B cell (primary cell): ENCODE measurements at regions not wholly inside any gene's neighbourhood (a gene's known extent, or its start where the extent isn't known, plus 50 kb on each side); places are given as distances from the start of the nearest gene placed in this dataset.

Source experiments
- ATAC-seq: fragments of 200-7000 bp; cut with Tn5 transposase; one replicate; pipeline ENCODE4 v1.10.0; 2021; ENCODE audit warnings: low read depth, mild to moderate bottlenecking, moderate number of reproducible peaks, moderate library complexity
- CTCF ChIA-PET: fragments of 350-600 bp; sonication (Branson Sonifier 250); formaldehyde crosslinking; loops from one replicate; lab custom pipeline; 2021; ENCODE audit warnings: antibody characterized with exemption, inconsistent platforms; lab: Charles Lee
- POLR2A ChIA-PET: fragments of 350-600 bp; sonication (Branson Sonifier 250); formaldehyde crosslinking; loops from one replicate; lab custom pipeline; 2021; ENCODE audit warnings: antibody characterized with exemption; lab: Charles Lee
- DNase-seq: peaks from one replicate; pipeline ENCODE4 v3.0.0; 2013
- H2AFZ ChIP-seq: 2 replicates; pipeline ENCODE4 v1.6.1; 2012; ENCODE audit warnings: mild to moderate bottlenecking, low read depth, low read length; ENCODE audit not compliant: insufficient read depth, poor library complexity, severe bottlenecking
- H3K27ac ChIP-seq, 2 donors: 1 replicate in 1 of 2; 2 replicates in 1 of 2; pipeline ENCODE4 v1.5.1; 2012 to 2013; ENCODE audit warnings: low read length in 2 of 2, mild to moderate bottlenecking in 2 of 2, moderate library complexity in 1 of 2
- H3K27me3 ChIP-seq, 4 experiments: fragments of 200-600 bp in 1 of 4; sonication (generic) in 1 of 4; replicated peaks in 1 of 4; 1 replicate in 2 of 4; 2 replicates in 2 of 4; pipeline versions ENCODE4 v1.6.1 to v1.7.0; 2013 to 2016; ENCODE audit warnings: low read length in 3 of 4, mild to moderate bottlenecking in 2 of 4, mixed read lengths in 1 of 4, moderate library complexity in 1 of 4; ENCODE audit not compliant: insufficient read depth in 4 of 4, control insufficient read depth in 3 of 4; ENCODE audit errors: control extremely low read depth in 1 of 4
- H3K36me3 ChIP-seq, 2 experiments: replicated peaks in 1 of 2; 1 replicate in 1 of 2; 2 replicates in 1 of 2; pipeline versions ENCODE4 v1.6.1 to v1.7.1; 2013; ENCODE audit warnings: low read length in 1 of 2; ENCODE audit not compliant: insufficient read depth in 2 of 2, control insufficient read depth in 1 of 2; ENCODE audit errors: control extremely low read depth in 1 of 2, extremely low read depth in 1 of 2
- H3K4me1 ChIP-seq, 2 donors: fragments of 200-600 bp in 1 of 2; sonication (generic) in 1 of 2; 1 replicate in 1 of 2; 2 replicates in 1 of 2; pipeline versions ENCODE4 v1.5.1 to v1.6.1; 2013 to 2017; ENCODE audit warnings: low read length in 2 of 2; ENCODE audit not compliant: control insufficient read depth in 2 of 2, insufficient read depth in 2 of 2
- H3K4me2 ChIP-seq: replicated peaks from 2 replicates; pipeline ENCODE3; 2012; ENCODE audit warnings: mild to moderate bottlenecking, low read depth, low read length; ENCODE audit not compliant: poor library complexity, severe bottlenecking
- H3K4me3 ChIP-seq, 5 experiments: fragments of 200-600 bp in 1 of 5; sonication (generic) in 1 of 5; 1 replicate in 3 of 5; 2 replicates in 2 of 5; pipeline versions ENCODE4 v1.5.1 to v1.7.0; 2011 to 2016; ENCODE audit warnings: low read length in 4 of 5, mild to moderate bottlenecking in 4 of 5, low read depth in 2 of 5, control low read depth in 1 of 5, moderate library complexity in 1 of 5; ENCODE audit not compliant: insufficient read depth in 1 of 5; ENCODE audit errors: control extremely low read depth in 1 of 5, extremely low read depth in 1 of 5
- H3K79me2 ChIP-seq: fragments of 200-600 bp; sonication (generic); one replicate; pipeline ENCODE4 v1.6.0; 2016; ENCODE audit warnings: low read length; ENCODE audit not compliant: control insufficient read depth, insufficient read depth
- H3K9ac ChIP-seq: fragments of 200-600 bp; sonication (generic); 2 replicates; pipeline ENCODE4 v1.6.1; 2017; ENCODE audit warnings: mild to moderate bottlenecking, low read length, moderate library complexity
- H3K9me3 ChIP-seq, 3 donors: one replicate each; pipeline versions ENCODE4 v1.6.1 to v1.7.1; 2013; ENCODE audit warnings: low read length in 2 of 3; ENCODE audit not compliant: control insufficient read depth in 2 of 3, insufficient read depth in 1 of 3; ENCODE audit errors: control extremely low read depth in 1 of 3
- H4K20me1 ChIP-seq: 2 replicates; pipeline ENCODE4 v1.6.0; 2012; ENCODE audit warnings: mild to moderate bottlenecking, low read length; ENCODE audit not compliant: insufficient read depth, control insufficient read depth, poor library complexity, severe bottlenecking
- H3K27ac Mint-ChIP-seq: one replicate; pipeline ENCODE4 v1.8.0; 2021; ENCODE audit warnings: mixed read lengths
- H3K27me3 Mint-ChIP-seq: one replicate; pipeline ENCODE4 v1.8.0; 2021; ENCODE audit warnings: mixed read lengths
- H3K4me1 Mint-ChIP-seq: one replicate; pipeline ENCODE4 v1.8.0; 2021; ENCODE audit warnings: mixed read lengths
- H3K4me3 Mint-ChIP-seq: one replicate; pipeline ENCODE4 v1.8.0; 2021; ENCODE audit warnings: mixed read lengths
- H3K9me3 Mint-ChIP-seq: one replicate; pipeline ENCODE4 v1.8.0; 2022; ENCODE audit warnings: mixed read lengths; ENCODE audit not compliant: insufficient read depth
- EZH2 ChIP-seq: IDR thresholded peaks from 2 replicates; pipeline ENCODE4 v1.6.1; 2012; ENCODE audit warnings: borderline replicate concordance, low read depth, mild to moderate bottlenecking, moderate library complexity, low read length; ENCODE audit not compliant: insufficient read depth, poor library complexity, severe bottlenecking
- WGBS: methylation state at CpG from one replicate; pipeline ENCODE4 v1.1.5; 2013; ENCODE audit warnings: missing lambda C conversion rate; ENCODE audit not compliant: insufficient coverage; 5-methylcytosine and 5-hydroxymethylcytosine counted together
- intact Hi-C: fragments of 100-400 bp; cut with micrococcal nuclease; formaldehyde crosslinking; loops from one replicate; pipeline ENCODE4 v1.10.0; 2022
- TF ChIP-seq, protein P1 (sequence below): fragments of 200-600 bp; IDR thresholded peaks from one replicate; pipeline ENCODE4 v1.8.0; 2022; ENCODE audit warnings: antibody characterized with exemption, mild to moderate bottlenecking

- Histone ChIP-seq H3K9me3 (peaks cover 0 to 3% (median 2%) of the 10 kb centered on the region in 3 donors), H3K27ac (no peak overlapping the region), H3K36me3 (no peaks in the 10 kb centered on the region), H3K4me2 (no peak overlapping the region), H3K9ac (no peak overlapping the region), H3K27me3 (no peaks in the 10 kb centered on the region), H3K79me2 (no peaks in the 10 kb centered on the region), H4K20me1 (no peaks in the 10 kb centered on the region), H2AFZ (no peak overlapping the region), H3K4me3 (no peak overlapping the region), H3K4me1 (no peaks in the 10 kb centered on the region)
- WGBS, result 80% methylated on average over 11 of the region's 14 CpGs
- no peak overlapping the region for H3K27ac Mint-ChIP-seq
- ChIA-PET POLR2A (no interaction called here), CTCF (no interaction called here)
- intact Hi-C loops, result no loop called here
- H3K9me3 Mint-ChIP-seq, result no peaks in the 10 kb centered on the region
- H3K4me3 Mint-ChIP-seq, result no peak overlapping the region
- no peaks in the 10 kb centered on the region for H3K4me1 Mint-ChIP-seq
- ATAC-seq (no peak), DNase-seq (no peak)
- no peak for TF ChIP-seq EZH2
- TF ChIP-seq, protein P1, sequence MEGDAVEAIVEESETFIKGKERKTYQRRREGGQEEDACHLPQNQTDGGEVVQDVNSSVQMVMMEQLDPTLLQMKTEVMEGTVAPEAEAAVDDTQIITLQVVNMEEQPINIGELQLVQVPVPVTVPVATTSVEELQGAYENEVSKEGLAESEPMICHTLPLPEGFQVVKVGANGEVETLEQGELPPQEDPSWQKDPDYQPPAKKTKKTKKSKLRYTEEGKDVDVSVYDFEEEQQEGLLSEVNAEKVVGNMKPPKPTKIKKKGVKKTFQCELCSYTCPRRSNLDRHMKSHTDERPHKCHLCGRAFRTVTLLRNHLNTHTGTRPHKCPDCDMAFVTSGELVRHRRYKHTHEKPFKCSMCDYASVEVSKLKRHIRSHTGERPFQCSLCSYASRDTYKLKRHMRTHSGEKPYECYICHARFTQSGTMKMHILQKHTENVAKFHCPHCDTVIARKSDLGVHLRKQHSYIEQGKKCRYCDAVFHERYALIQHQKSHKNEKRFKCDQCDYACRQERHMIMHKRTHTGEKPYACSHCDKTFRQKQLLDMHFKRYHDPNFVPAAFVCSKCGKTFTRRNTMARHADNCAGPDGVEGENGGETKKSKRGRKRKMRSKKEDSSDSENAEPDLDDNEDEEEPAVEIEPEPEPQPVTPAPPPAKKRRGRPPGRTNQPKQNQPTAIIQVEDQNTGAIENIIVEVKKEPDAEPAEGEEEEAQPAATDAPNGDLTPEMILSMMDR, result no peak
- H3K27me3 Mint-ChIP-seq, result no peaks in the 10 kb centered on the region
Observed at GRCh38 chr6:10163203-10163962, 251.5 kb downstream of the TFAP2A start.

DNA sequence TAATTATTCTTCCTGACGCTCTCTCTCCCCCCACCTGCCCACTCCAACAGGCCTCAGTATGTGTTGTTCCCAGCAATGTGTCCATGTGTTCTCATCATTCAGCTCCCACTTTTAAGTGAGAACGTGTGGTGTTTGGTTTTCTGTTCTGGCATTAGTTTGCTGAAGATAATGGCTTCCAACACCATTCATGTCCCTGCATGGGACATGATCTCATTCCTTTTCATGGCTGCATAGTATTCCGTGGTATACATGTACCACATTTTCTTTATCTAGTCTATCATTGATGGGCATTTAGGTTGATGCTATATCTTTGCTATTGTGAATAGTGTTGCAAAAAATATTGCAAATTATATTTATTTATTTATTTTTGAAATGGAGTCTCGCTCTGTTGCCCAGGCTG, 258.0 kb downstream of the TFAP2A start:
- H3K9me3 ChIP-seq, result peaks cover 0 to 4% (median 0%) of the 10 kb centered on the region in 3 donors
- no peak overlapping the region for H3K27ac Mint-ChIP-seq
- H3K4me1 Mint-ChIP-seq, result no peaks in the 10 kb centered on the region
- intact Hi-C loops, result no loop called here
- no peak overlapping the region for H3K27ac ChIP-seq
- peaks cover 5% of the 10 kb centered on the region for H3K9me3 Mint-ChIP-seq
- ChIA-PET POLR2A (no interaction called here), CTCF (no interaction called here)
- no peak overlapping the region for H3K4me3 Mint-ChIP-seq
- H3K4me2 ChIP-seq, result no peak overlapping the region
- no peaks in the 10 kb centered on the region for H3K4me1 ChIP-seq
- H3K9ac ChIP-seq, result no peak overlapping the region
- no peak overlapping the region for H2AFZ ChIP-seq
- no peaks in the 10 kb centered on the region for H3K36me3 ChIP-seq
- no peaks in the 10 kb centered on the region for H3K27me3 ChIP-seq
- no peak for ATAC-seq
- peaks cover 2% of the 10 kb centered on the region for H3K27me3 Mint-ChIP-seq
- DNase-seq, result no peak
- H3K79me2 ChIP-seq, result no peaks in the 10 kb centered on the region
- WGBS, result no CpG with 5 or more reads among the region's 4 CpGs
- H4K20me1 ChIP-seq, result no peaks in the 10 kb centered on the region
- no peak for TF ChIP-seq EZH2
- TF ChIP-seq, protein P1, result no peak
- H3K4me3 ChIP-seq, result no peak overlapping the region
